ENCODE measurements at regions not wholly inside any gene's neighbourhood (a gene's known extent, or its start where the extent isn't known, plus 50 kb on each side); places are given as distances from the start of the nearest gene placed in this dataset.

- TF ChIP-seq TAF1 (IDR thresholded peaks at IDR 0.05; ENCODE audit: borderline replicate concordance, insufficient read depth, low read length) (no peak), REST (IDR thresholded peaks at IDR 0.05; ENCODE audit: insufficient read depth in 1 of 2, low read depth in 2 of 2, low read length in 2 of 2) (no peak), FOXP2 (optimal IDR thresholded peaks at IDR 0.05; ENCODE audit: borderline replicate concordance, extremely low read depth, extremely low read length, insufficient read depth) (no peak), POLR2AphosphoS5 (IDR thresholded peaks at IDR 0.05; ENCODE audit: low read depth, low read length) (no peak)
These were observed 119.2 kb upstream of the NCOR2 start for GRCh38 chr12:124686370-124687173.
